ENCODE measurements at regions not wholly inside any gene's neighbourhood (a gene's known extent, or its start where the extent isn't known, plus 50 kb on each side); places are given as distances from the start of the nearest gene placed in this dataset.

DNA sequence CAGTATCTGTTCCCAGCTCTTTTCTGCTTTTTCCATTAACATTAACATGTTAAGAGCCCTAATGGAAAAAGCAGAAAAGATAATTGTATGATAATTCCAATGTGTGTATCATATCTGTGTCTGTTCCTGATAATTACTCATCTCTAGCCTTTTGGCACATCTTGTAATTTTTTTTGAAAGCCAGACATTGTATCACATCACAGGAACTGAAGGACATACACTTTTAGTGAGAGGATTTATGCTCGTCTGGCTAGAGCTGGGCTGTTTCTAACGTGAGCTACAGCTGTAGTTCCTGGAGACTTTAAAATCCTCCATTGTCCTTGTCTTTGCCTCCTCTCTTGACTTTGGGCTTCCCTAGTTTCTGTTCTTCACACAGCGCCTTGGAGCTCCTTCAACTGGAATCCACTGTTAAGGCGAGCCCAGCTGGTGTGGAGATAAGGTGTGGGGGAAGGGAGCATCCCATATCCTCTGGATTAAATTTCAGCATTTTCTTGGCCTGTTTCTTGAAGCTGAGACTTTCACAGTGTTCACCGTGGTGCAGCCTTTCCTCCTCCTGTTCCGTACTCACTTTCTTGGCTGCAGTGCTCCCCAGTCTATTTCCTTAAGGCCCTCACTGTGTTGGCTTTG lies 211.5 kb downstream of the GALR1 start:
- no peak for TF ChIP-seq ZNF274 (IDR thresholded peaks at IDR 0.05; ENCODE audit: low read depth, low read length)
- TF ChIP-seq YY1 (IDR thresholded peaks at IDR 0.05; ENCODE audit: insufficient read depth, insufficient read length) = no peak
